Subcutaneous abdominal adipose tissue (tissue), 5 donors: ENCODE measurements at regions not wholly inside any gene's neighbourhood (a gene's known extent, or its start where the extent isn't known, plus 50 kb on each side); places are given as distances from the start of the nearest gene placed in this dataset.
"Not testable (repeated sequence)": the region's sequence is repeated elsewhere in the genome, so short reads cannot be mapped to it uniquely, and the experiment has no call there.

ENCODE experiments used
- H3K27ac ChIP-seq: one replicate; pipeline ENCODE4 v1.7.0; 2013; ENCODE audit warnings: low read depth, mild to moderate bottlenecking, inconsistent platforms, low read length, moderate library complexity
- H3K27me3 ChIP-seq, 5 donors: one replicate each; pipeline ENCODE4 v1.7.0; 2013; ENCODE audit warnings: low read length in 5 of 5, inconsistent platforms in 1 of 5; ENCODE audit not compliant: control insufficient read depth in 5 of 5, insufficient read depth in 4 of 5
- H3K36me3 ChIP-seq, 5 donors: one replicate each; pipeline ENCODE4 v1.7.0; 2013; ENCODE audit warnings: low read length in 5 of 5; ENCODE audit not compliant: control insufficient read depth in 5 of 5, insufficient read depth in 5 of 5
- H3K4me1 ChIP-seq, 5 donors: one replicate each; pipeline ENCODE4 v1.7.0; 2013; ENCODE audit warnings: low read length in 5 of 5, mild to moderate bottlenecking in 3 of 5, moderate library complexity in 1 of 5; ENCODE audit not compliant: control insufficient read depth in 5 of 5, insufficient read depth in 5 of 5
- H3K4me3 ChIP-seq, 5 donors: one replicate each; pipeline ENCODE4 v1.7.0; 2013; ENCODE audit warnings: low read length in 5 of 5, low read depth in 1 of 5
- H3K9ac ChIP-seq, 5 donors: one replicate each; pipeline ENCODE4 v1.7.0; 2013; ENCODE audit warnings: low read length in 5 of 5, mild to moderate bottlenecking in 4 of 5, moderate library complexity in 3 of 5
- H3K9me3 ChIP-seq, 5 donors: one replicate each; pipeline ENCODE4 v1.7.0; 2013; ENCODE audit warnings: low read length in 5 of 5; ENCODE audit not compliant: control insufficient read depth in 5 of 5
- donor health status: healthy.
- donor health status: healthy.
- donor health status: healthy.
- donor health status: healthy.
- donor health status: healthy.

DNA sequence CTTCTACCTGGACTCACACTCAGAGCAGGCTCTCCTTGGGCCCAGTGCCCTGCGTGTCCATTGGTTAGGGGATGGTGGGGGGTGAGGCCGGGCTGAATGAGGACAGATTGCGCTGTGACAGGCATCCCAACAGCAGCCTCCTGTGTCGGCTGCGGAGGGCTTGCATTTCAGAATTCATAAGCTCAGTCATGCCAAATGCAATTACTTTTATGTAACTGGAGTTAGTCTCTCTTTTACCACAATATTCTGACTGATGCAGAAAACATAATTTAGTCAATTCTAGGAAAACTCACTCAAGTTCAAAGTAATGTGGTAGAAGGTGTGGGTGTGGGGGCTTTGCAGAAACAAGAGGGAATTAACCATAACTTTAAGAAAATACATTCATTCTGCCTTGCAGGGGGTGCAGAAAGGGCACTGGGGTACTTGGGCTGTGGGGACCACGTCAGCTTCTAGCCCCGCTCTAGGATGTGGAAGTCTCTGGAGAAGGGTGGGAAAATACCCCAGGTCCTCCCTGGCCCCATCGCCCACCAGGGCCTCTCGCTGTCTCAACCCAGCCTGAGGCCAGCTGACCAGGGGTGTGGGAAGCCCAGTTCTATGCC lies 257.7 kb downstream of the ADGRD1 start:
- peaks cover 0 to 10% (median 3%) of the 10 kb centered on the region in 5 donors for H3K9me3 ChIP-seq
- peaks cover 0 to 10% (median 7%) of the 10 kb centered on the region in 5 donors for H3K27me3 ChIP-seq
- no peaks in the 10 kb centered on the region for H3K4me1 ChIP-seq

DNA sequence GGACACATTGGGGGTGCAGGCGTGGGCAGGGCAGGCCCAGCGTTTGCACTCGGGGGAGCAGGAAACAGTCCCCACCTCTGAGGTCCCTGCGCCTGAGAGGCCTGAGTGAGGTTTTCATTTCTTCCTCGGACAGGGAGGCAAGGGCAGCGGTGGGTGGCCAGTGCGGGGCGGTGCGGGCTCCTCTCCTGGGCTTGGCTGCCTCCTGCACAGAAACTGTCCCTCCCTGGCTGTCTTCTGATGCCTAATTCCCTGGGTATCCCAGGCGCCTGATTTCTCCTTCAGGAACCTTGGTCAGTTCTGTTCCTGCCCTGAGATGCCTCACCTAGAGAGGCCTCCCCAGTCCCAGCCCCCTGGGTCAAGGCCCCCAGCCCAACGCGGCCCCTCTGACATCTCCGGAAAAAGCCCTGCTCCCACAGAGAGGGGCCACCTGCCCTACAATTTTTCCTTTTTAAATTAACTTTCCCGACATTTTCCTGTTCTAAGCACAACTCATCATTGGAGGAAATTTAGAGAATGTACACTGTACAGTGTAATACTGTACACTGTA lies 260.3 kb downstream of the ADGRD1 start:
- Histone ChIP-seq H3K4me1 (peaks cover 0 to 4% (median 0%) of the 10 kb centered on the region in 5 donors), H3K27me3 (peaks cover 0 to 22% (median 13%) of the 10 kb centered on the region in 5 donors), H3K4me3 (no peak overlapping the region), H3K9ac (no peak overlapping the region), H3K27ac (no peak overlapping the region), H3K36me3 (no peaks in the 10 kb centered on the region), H3K9me3 (peaks cover 0 to 10% (median 3%) of the 10 kb centered on the region in 5 donors)

More for the DNA sequence above, 257.7 kb downstream of the ADGRD1 start:
- no peak overlapping the region for H3K9ac ChIP-seq
- H3K27ac ChIP-seq = no peak overlapping the region
- no peaks in the 10 kb centered on the region for H3K36me3 ChIP-seq
- H3K4me3 ChIP-seq = no peak overlapping the region

DNA sequence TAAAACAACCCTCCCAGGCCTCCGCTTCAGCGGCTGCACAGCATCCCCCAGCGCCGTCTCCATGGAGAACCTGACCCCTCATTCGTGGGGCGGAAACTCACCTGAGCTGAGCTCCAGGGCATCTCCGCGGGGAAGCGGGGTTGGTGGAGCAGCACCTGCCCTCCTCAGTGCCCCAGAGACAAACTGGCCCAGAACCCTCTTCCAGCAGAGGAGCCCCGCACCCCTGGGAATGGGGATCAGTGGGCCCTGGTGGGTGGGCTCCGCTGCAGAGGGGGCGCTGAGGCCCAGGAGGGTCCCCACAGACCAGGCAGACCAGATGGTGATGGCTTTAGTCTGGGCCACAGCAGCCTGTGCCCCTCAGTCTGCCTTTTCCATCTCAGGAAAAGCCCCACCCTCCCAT lies 261.2 kb downstream of the ADGRD1 start:
- not testable (repeated sequence) for H3K4me3 ChIP-seq

DNA sequence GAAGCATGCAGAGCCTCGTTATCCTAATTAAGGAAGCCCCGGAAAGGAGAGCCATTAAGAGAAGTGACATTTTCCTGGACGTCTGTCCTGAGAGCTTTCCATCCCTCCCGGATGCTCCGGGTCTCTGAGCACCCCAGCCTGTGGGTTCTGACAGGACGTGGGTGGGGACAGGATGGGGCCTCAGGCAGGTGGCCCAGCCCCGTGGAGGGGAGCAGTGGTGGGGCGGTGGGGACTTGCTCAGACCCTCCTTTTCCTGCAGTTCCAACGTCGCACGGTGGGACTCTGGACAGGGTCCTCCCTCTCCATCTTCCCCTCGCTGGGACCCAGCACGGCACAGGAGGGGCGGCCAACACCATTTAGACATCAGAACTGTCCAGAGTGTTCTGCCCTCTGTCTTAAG lies 262.9 kb downstream of the ADGRD1 start:
- not testable (repeated sequence) for H3K9ac ChIP-seq, H3K4me1 ChIP-seq, H3K4me3 ChIP-seq, H3K9me3 ChIP-seq, H3K27ac ChIP-seq, H3K36me3 ChIP-seq
- H3K27me3 ChIP-seq = peaks cover 0 to 19% (median 12%) of the 10 kb centered on the region in 5 donors

More for the DNA sequence above, 261.2 kb downstream of the ADGRD1 start:
- not testable (repeated sequence) for H3K27ac ChIP-seq, H3K36me3 ChIP-seq, H3K9ac ChIP-seq, H3K4me1 ChIP-seq, H3K9me3 ChIP-seq
- H3K27me3 ChIP-seq = peaks cover 0 to 19% (median 14%) of the 10 kb centered on the region in 5 donors

DNA sequence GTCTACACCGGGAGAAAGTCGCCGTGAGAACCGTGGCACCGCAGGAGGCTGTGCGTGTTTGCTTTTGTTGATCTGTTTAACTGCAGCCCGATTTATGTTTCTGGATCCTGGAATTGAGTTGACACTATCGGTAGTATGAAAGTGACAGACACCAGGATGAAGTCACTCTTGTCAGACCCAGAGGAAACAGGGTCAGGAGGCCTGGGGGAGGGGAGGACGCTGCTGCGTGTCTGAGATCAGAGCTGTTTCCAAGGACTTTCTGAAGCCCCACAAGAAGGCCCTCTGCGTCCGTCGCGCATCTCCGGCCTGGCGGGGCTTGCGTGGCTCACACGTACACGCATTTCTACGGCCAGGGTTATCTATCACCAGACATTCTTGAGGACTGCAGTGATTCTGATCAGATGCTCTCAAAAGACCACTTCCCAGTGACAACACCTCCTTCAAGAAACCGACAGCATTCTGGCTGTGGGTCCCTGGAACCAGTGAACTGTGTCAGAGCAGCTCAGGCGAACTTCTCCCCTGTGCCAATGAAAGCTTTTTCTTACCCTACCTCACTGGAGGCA lies 263.4 kb downstream of the ADGRD1 start:
- Histone ChIP-seq H3K9ac (no peak overlapping the region), H3K27ac (no peak overlapping the region), H3K4me1 (peaks cover 0 to 7% (median 4%) of the 10 kb centered on the region in 5 donors), H3K36me3 (no peaks in the 10 kb centered on the region), H3K4me3 (no peak overlapping the region), H3K27me3 (peaks cover 0 to 19% (median 12%) of the 10 kb centered on the region in 5 donors), H3K9me3 (peaks cover 0 to 6% (median 3%) of the 10 kb centered on the region in 5 donors)

DNA sequence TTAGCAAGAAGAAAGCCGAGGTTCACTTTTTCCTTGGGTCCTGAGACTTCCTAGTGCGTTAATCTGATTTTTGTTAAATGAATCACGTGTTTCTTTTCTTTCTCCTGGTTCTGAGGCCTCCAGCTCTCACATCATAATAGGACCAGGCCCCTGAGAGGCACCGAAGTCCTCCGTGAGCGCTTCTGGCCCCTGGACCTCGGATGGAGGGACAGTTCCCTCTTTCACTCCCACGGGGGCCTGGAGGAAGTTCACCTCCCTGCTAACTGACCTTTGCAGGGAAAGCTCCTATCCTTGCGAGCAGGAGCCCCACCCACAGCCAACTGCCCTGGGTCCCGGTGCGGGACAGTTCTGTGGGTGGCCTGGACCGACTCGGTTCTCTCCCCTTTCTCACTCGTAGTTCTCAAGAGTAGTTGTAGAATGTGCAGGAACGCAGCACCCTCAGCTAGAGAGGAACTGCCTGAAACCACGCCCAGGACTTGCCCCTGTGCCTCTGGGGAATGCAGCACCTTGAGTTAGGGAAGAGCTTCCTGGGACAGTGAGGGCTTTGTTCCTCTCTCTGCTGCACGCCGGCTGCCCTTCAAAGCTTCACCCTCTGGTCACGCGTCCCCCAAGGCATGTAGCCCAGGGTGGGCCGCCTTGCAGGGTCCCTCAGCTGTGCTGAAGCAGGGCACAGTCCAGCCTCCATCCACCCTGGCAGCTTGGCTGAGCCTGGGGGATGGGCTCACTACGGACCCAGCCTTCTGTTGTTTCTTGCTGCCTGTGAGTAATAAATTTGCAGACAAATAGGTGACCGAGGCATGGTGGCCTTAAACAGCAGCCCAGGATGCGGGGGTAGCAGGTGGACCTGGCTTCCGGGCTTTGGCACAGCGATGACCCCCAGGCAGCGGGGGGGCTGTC lies 264.6 kb downstream of the ADGRD1 start:
- Histone ChIP-seq H3K4me1 (peaks cover 0 to 15% (median 13%) of the 10 kb centered on the region in 5 donors), H3K9me3 (peaks cover 0 to 3% (median under 1%) of the 10 kb centered on the region in 5 donors), H3K27me3 (peaks cover 4 to 19% (median 12%) of the 10 kb centered on the region in 5 donors), H3K36me3 (no peaks in the 10 kb centered on the region), H3K27ac (no peak overlapping the region), H3K4me3 (no peak overlapping the region), H3K9ac (no peak overlapping the region)

DNA sequence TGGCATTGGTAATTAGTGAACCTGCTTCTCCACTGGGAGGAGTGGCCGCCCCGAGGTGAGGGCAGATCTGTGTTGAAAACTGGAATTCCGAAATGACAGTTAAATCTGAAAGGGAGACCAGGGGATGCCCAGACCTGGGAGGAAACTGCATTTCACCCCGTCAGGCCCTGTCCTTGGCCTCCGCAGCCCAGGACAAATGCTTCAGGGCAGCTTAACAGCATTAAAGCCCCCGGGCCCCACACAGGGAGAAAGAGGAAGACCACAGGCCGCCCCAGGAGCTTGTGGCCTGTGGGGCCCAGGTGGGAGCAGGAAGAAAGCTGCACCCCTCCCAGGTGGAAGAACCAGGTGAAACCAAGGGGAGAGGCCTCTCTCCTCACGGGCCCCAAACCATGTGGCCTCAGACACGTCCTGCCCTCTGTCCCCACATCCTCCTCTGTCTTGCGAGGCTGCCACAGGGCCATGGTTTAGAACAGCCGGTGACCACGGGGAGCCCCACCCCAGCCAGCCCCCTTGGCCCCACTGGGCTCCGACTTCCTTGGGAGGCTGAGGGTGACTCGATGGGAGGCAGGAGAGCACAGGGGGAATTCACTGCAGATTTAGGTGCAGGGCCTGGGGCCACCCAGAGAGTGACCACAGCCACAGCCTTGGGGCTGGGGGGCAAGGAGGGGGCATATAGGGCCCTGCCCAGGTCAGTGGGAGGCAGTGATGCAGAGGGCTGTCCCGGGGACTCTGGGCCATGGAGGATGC lies 265.4 kb downstream of the ADGRD1 start:
- Histone ChIP-seq H3K27ac (no peak overlapping the region), H3K4me1 (peaks cover 0 to 15% (median 13%) of the 10 kb centered on the region in 5 donors), H3K9ac (no peak overlapping the region), H3K36me3 (no peaks in the 10 kb centered on the region), H3K9me3 (no peaks in the 10 kb centered on the region), H3K4me3 (no peak overlapping the region), H3K27me3 (peaks cover 4 to 19% (median 12%) of the 10 kb centered on the region in 5 donors)

DNA sequence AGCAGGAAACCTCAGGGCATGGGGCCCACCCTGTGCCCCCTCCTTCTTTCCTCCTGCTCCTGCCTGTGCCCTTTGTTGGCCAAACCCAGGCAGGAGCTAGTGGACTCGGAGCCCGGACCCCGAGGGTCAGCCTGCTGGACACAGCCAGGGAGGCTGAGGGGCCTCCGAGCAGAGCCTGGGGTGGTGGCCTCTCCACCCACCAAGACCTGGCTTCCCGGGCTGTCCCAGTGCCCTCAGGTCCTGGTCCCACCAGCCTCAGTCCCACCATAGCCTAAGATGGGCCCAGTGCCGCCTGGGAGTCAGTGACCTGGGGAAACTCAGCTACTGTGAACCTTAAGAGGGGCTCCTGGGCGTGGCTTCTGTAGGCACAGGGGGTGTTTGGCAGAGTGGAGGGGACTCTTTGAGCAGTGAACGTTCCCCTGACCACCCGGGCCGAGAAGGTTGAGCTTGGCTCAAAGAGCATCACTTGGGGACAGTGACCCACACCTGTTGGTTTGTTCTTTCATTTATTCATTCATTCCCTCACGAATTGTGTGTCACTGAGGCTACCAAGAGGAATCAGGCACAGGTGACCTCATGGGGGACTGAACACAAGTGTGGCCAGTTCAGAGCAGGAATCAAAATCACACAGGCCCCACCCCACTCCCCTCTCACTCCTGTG lies 266.1 kb downstream of the ADGRD1 start:
- H3K4me3 ChIP-seq = no peak overlapping the region
- no peak overlapping the region for H3K9ac ChIP-seq
- H3K4me1 ChIP-seq = peaks cover 0 to 15% (median 13%) of the 10 kb centered on the region in 5 donors
- H3K9me3 ChIP-seq = no peaks in the 10 kb centered on the region
- H3K36me3 ChIP-seq = no peaks in the 10 kb centered on the region
- peaks cover 4 to 19% (median 12%) of the 10 kb centered on the region in 5 donors for H3K27me3 ChIP-seq
- no peak overlapping the region for H3K27ac ChIP-seq

DNA sequence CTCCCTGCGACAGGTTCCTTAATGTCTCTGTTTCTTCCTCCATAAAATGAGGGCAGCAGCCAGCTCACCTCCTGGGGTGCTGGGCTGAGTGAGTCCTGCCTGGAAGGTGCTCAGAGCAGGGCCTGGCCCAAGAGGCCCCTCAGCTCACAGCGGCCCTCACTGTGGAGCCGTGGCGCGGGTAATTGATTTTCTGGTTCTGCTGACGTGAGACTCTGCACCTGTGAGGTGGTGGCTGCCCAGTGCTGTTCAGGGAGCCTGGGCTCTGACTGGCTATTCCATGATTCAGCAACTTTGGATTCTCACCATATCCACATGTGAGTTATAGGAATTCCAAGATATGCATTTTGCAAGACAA lies 266.6 kb downstream of the ADGRD1 start:
- Histone ChIP-seq H3K4me3 (no peak overlapping the region), H3K9me3 (no peaks in the 10 kb centered on the region), H3K36me3 (no peaks in the 10 kb centered on the region), H3K9ac (no peak overlapping the region), H3K4me1 (peaks cover 0 to 15% (median 13%) of the 10 kb centered on the region in 5 donors), H3K27ac (no peak overlapping the region), H3K27me3 (peaks cover 4 to 19% (median 12%) of the 10 kb centered on the region in 5 donors)
